ENCODE measurements at regions not wholly inside any gene's neighbourhood (a gene's known extent, or its start where the extent isn't known, plus 50 kb on each side); places are given as distances from the start of the nearest gene placed in this dataset.
"Not testable (repeated sequence)": the region's sequence is repeated elsewhere in the genome, so short reads cannot be mapped to it uniquely, and the experiment has no call there.

DNA sequence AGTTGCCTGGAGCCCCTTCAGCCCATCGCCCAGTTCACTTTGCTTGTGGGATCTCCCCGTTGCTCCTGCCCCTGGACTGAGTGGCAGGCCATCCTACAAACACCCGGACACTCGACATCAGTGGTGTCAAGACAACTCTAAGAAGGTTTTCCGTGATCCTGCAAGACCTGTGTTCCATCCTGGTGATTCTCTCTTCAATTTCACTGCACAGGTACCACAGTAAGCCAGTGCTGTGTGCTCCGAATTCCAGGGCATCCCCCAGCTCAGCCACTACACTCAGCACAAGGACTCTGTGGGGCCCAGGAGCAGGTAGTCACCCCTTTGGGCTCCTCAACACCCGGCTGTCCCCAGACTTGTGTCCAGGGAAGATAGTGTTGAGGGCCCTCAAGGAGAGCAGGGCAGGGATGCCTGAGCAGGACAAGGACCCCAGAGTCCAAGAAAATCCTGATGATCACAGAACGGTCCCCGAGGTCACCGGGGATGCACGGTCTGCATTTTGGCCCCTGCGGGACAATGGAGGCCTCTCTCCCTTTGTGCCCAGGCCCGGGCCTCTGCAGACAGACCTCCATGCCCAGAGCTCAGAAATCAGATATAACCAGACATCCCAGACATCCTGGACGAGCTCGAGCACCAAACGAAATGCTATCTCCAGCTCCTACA, 146.9 kb upstream of the C1QTNF3 start:
- not testable (repeated sequence) for DNase-seq

- DNase-seq, result not testable (repeated sequence)
These were observed 147.5 kb upstream of the C1QTNF3 start for GRCh38 chr5:34190466-34190865.

- DNase-seq, result not testable (repeated sequence)
These were observed 148.3 kb upstream of the C1QTNF3 start for GRCh38 chr5:34191279-34191744.

DNA sequence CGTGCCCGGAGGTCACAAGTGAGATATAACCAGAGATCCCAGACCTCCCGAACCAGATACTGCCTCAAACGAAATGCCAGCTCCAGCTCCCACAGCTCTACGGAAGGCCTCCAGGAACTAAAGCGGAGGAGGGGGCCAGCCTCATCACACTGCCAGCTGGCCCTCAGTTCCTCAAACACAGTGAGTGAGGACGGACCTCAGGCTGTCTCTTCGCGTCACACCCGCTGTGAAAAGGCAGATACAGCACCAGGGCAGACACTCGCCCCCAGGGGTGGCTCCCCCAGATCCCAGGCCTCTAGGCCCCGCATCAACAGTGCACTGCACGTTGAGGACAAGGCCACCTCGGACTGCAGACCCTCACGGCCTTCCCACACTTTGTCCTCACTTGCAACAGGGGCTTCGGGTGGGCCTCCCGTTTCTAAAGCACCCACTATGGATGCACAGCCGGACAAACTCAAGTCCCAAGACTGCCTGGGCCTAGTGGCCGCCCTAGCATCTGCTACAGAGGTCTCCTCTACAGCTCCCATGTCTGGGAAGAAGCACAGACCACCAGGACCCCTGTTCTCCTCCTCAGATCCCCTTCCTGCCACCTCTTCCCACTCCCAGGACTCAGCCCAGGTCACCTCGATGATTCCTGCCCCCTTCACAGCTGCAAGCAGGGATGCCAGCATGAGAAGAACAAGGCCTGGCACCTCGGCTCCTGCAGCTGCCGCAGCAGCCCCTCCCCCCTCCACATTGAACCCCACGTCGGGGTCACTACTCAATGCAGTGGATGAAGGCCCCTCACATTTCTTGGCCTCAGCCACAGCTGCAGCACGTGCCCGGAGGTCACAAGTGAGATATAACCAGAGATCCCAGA, 149.3 kb upstream of the C1QTNF3 start:
- DNase-seq, result not testable (repeated sequence)

GRCh38 chr5:34192923-34193262, 149.9 kb upstream of the C1QTNF3 start:
- not testable (repeated sequence) for DNase-seq

GRCh38 chr5:34193297-34193696, 150.3 kb upstream of the C1QTNF3 start:
- not testable (repeated sequence) for DNase-seq

GRCh38 chr5:34193804-34194203, 150.8 kb upstream of the C1QTNF3 start:
- DNase-seq, result not testable (repeated sequence)

DNA sequence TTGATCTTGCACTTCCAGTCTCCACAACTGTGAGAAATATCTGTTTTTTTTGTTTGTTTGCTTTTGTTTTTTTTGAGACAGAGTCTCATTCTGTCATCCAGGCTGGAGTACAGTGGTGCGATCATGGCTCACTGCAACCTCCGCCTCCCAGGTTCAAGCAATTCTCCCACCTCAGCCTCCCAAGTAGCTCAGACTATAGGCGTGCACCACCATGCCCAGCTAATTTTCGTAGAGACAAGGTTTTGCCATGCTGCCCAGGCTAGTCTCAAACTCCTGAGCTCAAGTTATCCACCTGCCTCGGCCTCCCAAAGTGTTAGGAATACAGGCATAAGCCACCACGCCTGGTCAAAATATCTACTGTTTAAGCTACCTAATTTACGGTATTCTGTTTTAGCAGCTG, 153.1 kb upstream of the C1QTNF3 start:
- not testable (repeated sequence) for DNase-seq

GRCh38 chr5:34205347-34205746, 162.3 kb upstream of the C1QTNF3 start:
- not testable (repeated sequence) for DNase-seq

DNA sequence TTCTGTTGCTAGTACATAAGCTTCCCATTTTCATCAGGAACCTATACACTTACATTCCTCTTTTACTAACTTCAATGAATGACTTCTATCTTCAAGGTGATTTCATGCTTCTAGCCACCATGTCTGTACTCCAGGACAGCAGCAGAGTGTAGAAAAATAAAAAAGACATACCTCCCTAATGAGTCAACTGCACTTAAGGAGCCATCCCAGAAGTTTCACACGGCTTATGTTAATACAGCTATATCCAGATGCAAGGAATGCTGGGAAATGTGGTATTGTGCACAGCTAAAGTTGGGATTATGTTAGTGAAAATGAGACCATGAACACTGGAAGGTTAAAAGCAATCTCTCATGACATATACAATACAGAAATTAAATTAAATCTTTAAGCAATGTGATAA, 174.4 kb upstream of the C1QTNF3 start:
- not testable (repeated sequence) for DNase-seq

- DNase-seq, result not testable (repeated sequence)
These were observed 178.5 kb upstream of the C1QTNF3 start for GRCh38 chr5:34221329-34222073.

DNA sequence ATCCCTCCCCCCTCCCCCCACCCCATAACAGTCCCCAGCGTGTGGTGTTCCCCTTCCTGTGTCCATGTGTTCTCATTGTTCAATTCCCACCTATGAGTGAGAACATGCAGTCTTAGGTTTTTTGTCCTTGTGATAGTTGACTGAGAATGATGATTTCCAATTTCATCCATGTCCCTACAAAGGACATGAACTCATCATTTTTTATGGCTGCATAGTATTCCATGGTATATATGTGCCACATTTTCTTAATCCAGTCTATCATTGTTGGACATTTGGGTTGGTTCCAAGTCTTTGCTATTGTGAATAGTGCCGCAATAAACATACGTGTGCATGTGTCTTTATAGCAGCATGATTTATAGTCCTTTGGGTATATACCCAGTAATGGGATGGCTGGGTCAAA, 180.1 kb upstream of the C1QTNF3 start:
- DNase-seq, result not testable (repeated sequence)

DNA sequence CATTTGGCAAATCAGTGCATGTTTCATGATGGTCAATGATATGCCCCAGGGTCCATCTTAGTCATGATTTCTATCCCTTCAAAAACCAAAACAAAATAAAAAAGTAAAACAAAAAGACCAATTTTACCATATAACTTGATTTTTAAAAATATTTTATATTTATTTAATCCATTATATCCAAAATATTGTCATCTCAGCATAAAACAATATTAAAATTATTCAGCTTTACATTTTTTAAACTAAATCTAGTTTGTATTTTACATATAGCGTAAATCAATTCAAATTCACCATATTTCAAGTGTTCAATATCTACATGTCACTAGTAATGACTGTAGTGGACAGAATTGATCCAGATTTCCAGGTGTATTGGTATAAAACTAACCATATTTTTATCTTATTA, 187.4 kb upstream of the C1QTNF3 start:
- not testable (repeated sequence) for DNase-seq

GRCh38 chr5:34243802-34244201, 200.8 kb upstream of the C1QTNF3 start:
- DNase-seq, result not testable (repeated sequence)

GRCh38 chr5:34244281-34245031, 201.4 kb upstream of the C1QTNF3 start:
- DNase-seq, result not testable (repeated sequence)

DNA sequence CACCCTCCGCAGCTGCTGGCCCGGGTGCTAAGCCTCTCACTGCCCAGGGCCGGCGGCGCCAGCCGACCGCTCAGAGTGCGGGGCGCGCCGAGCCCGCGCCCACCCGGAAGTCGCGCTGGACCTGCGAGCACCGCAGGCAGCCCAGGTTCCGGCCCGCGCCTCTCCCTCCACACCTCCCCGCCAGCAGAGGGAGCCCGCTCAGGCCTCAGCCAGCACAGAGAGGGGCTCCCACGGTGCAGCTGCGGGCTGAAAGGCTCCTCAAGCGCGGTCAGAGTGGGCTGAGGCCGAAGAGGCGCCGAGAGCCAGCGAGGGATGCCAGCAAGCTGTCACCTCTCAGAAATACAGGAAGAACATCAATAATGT, 202.0 kb upstream of the C1QTNF3 start:
- not testable (repeated sequence) for DNase-seq

DNA sequence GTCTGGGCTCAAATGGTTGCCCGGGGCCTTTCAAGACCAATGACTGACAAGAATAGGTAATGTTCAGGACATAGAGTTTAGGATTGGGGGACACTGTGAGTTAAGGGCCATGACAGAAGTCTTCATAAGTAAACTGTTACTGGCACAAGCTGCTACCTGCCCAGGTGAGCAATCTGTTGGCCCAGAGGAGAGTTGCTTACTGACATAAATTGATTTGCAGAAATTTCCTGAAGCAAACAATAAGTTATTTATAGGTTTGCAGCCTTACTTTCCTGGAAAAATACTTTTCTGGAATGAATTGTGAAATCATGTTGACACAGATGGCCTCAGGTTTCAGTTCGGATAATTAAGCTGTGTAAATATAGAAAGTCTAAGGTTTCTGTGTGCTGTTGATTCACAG, 202.8 kb upstream of the C1QTNF3 start:
- not testable (repeated sequence) for DNase-seq

DNA sequence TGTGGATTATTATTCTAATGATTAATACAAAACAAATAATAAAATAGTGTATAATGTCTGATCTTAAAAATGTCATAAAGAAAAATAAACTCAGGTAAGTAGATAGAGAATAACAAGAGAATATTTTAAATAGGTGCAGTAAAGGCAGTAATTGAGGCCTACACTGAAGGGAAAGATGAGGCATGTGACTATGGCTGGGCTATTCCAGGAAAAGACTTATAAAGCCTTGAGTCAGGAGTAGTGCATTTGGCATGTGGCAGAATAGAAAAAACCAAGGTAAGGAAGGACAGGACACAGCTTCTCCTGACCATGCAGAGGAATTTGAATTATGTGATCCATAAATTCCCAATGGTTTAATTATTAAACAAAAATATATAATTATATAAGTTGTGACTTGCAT, 215.6 kb upstream of the C1QTNF3 start:
- not testable (repeated sequence) for DNase-seq

DNA sequence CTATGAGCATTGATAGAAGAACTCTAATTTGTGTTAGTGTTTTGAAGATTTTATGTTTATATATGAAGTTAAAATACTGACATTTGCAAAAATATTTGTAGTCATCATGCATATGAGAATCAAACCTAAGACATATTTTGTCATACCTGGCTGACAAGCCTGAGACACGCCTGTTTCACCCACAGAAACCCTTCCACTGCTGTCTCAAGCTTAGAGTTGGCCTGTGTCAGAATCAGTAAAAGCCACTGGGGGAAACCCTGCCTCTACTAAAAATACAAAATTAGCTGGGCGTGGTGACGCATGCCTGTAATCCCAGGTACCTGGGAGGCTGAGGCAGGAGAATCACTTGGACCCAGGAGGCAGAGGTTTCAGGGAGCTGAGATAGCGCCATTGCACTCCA, 218.0 kb upstream of the C1QTNF3 start:
- DNase-seq, result not testable (repeated sequence)

DNA sequence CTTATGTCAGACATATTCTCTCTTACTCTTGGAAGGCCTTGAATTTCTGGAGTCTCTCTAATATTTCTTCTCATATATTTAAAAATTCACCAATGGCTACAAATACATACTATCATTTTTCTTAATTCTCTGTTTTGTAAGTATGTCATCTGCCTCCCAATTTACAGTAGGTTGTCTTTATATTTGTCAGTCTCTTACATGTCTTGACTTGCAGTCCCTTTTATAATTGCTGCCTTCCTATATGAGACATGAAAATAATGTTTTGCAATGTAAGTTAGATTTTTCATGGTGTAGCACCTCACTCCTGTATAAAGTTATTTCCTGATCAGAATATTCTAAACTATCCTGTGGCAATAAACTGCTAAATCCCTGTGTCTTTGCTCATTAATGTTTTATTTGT, 223.1 kb upstream of the C1QTNF3 start:
- not testable (repeated sequence) for DNase-seq

- not testable (repeated sequence) for DNase-seq
These were observed 253.7 kb upstream of the C1QTNF3 start for GRCh38 chr5:34296759-34297158.

DNA sequence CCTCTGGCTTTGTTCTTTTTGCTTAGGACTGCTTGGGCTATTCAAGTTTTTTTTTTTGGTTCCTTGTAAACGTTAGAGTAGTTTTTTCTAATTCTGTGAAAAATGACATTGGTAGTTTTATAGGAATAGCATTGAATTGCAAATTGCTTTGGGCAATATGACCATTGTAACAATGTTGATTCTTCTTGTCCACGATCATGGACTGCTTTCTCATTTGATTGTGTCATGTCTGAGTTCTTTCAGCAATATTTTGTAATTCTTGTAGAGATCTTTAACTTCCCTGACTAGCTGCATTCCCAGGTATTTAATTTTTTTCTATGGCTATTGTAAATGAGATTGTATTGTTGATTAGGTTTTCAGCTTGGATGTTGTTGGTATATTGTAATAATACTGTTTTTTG, 286.2 kb upstream of the C1QTNF3 start:
- not testable (repeated sequence) for DNase-seq

All from NCI-H1048 (cell line).